ENCODE measurements at regions not wholly inside any gene's neighbourhood (a gene's known extent, or its start where the extent isn't known, plus 50 kb on each side); places are given as distances from the start of the nearest gene placed in this dataset.

GRCh38 chr6:24032896-24033688 is 92.9 kb upstream of the NRSN1 start:
- H3K36me3 ChIP-seq (ENCODE audit: control insufficient read depth in 2 of 2, extremely low read depth in 1 of 2, insufficient read depth in 2 of 2, low read length in 2 of 2), result no peaks in the 10 kb centered on the region
- no peak overlapping the region for H2AFZ ChIP-seq (ENCODE audit: low read depth, low read length)
- intact Hi-C loops (cut with micrococcal nuclease) (no loop called here), dilution Hi-C loops (cut with MboI; ENCODE audit: extremely low pct_ligation_motif_present, low sequenced_read_pairs) (no loop called here)
- CTCF ChIA-PET, result no interaction called here
- H3K4me2 ChIP-seq (ENCODE audit: insufficient read depth, low read length), result no peak overlapping the region
- no peak for TF ChIP-seq EZH2 (IDR thresholded peaks at IDR 0.05; ENCODE audit: borderline replicate concordance, low read depth, low read length, severe bottlenecking)
- no peak for TF ChIP-seq GATA2 (IDR thresholded peaks at IDR 0.05; ENCODE audit: insufficient read depth, insufficient read length, low read depth, low read length)
- TF ChIP-seq FOS (IDR thresholded peaks at IDR 0.05; ENCODE audit: borderline replicate concordance, insufficient read depth, low read length), result no peak
- TF ChIP-seq POLR2A (IDR thresholded peaks at IDR 0.05; ENCODE audit: low read depth, low read length), result no peak
- TF ChIP-seq, protein P1, sequence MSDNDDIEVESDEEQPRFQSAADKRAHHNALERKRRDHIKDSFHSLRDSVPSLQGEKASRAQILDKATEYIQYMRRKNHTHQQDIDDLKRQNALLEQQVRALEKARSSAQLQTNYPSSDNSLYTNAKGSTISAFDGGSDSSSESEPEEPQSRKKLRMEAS (IDR thresholded peaks at IDR 0.05; ENCODE audit: insufficient read depth, insufficient read length), result no peak
- H3K27ac ChIP-seq (ENCODE audit: insufficient read depth, low read depth, low read length), result no peak overlapping the region
- H3K9ac ChIP-seq (replicated peaks; ENCODE audit: extremely low read depth, insufficient read depth, low read length), result no peak overlapping the region
- no peaks in the 10 kb centered on the region for H3K27me3 ChIP-seq (ENCODE audit: control insufficient read depth in 2 of 2, insufficient read depth in 2 of 2, low read length in 2 of 2)
- no peak for FAIRE-seq
- H3K9me3 ChIP-seq (replicated peaks; ENCODE audit: control insufficient read depth, insufficient read depth, low read length), result peaks cover 6% of the 10 kb centered on the region
- no peaks in the 10 kb centered on the region for H3K9me1 ChIP-seq (replicated peaks; ENCODE audit: control insufficient read depth, extremely low read depth, insufficient read depth, low read length)
- POLR2A ChIA-PET, result no interaction called here
- no peaks in the 10 kb centered on the region for H3K79me2 ChIP-seq (ENCODE audit: control insufficient read depth, insufficient read depth, low read length)
- DNase-seq (ENCODE audit: low read depth, low spot score), result no peak
- H3K4me1 ChIP-seq (ENCODE audit: control insufficient read depth, extremely low read depth, insufficient read depth, low read length), result no peaks in the 10 kb centered on the region
- H4K20me1 ChIP-seq (replicated peaks; ENCODE audit: control insufficient read depth, extremely low read depth, insufficient read depth, low read length), result no peaks in the 10 kb centered on the region
- BruUV-seq (replicated peaks), result no TSS peak
- H3K4me3 ChIP-seq (replicated peaks in 1 of 3; ENCODE audit: insufficient read depth in 1 of 3, low read depth in 1 of 3, low read length in 3 of 3), result no peak overlapping the region

GRCh38 chr6:24043848-24044247 is 82.2 kb upstream of the NRSN1 start:
- no peak for TF ChIP-seq CTCF (IDR thresholded peaks at IDR 0.05; ENCODE audit: extremely low read depth in 1 of 2, insufficient read depth in 1 of 2, low read depth in 1 of 2, low read length in 2 of 2)
- TF ChIP-seq EZH2 (IDR thresholded peaks at IDR 0.05; ENCODE audit: borderline replicate concordance, low read depth, low read length, severe bottlenecking), result no peak
- TF ChIP-seq, protein P1 (IDR thresholded peaks at IDR 0.05; ENCODE audit: insufficient read depth, insufficient read length), result no peak
- no peak for TF ChIP-seq JUN (IDR thresholded peaks at IDR 0.05; ENCODE audit: borderline replicate concordance, insufficient read depth, insufficient read length, low read depth)
- no peak for TF ChIP-seq POLR2AphosphoS5 (IDR thresholded peaks at IDR 0.05; ENCODE audit: insufficient read depth, low read depth, low read length)
- no peak for TF ChIP-seq MYC (IDR thresholded peaks at IDR 0.05; ENCODE audit: low read depth, low read length)
- TF ChIP-seq GATA2 (IDR thresholded peaks at IDR 0.05; ENCODE audit: insufficient read depth, insufficient read length, low read depth, low read length), result no peak
- no peak for TF ChIP-seq FOS (IDR thresholded peaks at IDR 0.05; ENCODE audit: borderline replicate concordance, insufficient read depth, low read length)
- TF ChIP-seq POLR2A (IDR thresholded peaks at IDR 0.05; ENCODE audit: low read depth, low read length), result no peak
- Histone ChIP-seq H3K9ac (replicated peaks; ENCODE audit: extremely low read depth, insufficient read depth, low read length) (no peak overlapping the region), H3K36me3 (ENCODE audit: control insufficient read depth in 2 of 2, extremely low read depth in 1 of 2, insufficient read depth in 2 of 2, low read length in 2 of 2) (no peaks in the 10 kb centered on the region), H3K4me3 (replicated peaks in 1 of 3; ENCODE audit: insufficient read depth in 1 of 3, low read depth in 1 of 3, low read length in 3 of 3) (no peak overlapping the region), H3K79me2 (ENCODE audit: control insufficient read depth, insufficient read depth, low read length) (no peaks in the 10 kb centered on the region), H3K27ac (ENCODE audit: insufficient read depth, low read depth, low read length) (no peak overlapping the region), H3K9me1 (replicated peaks; ENCODE audit: control insufficient read depth, extremely low read depth, insufficient read depth, low read length) (no peaks in the 10 kb centered on the region), H3K4me2 (ENCODE audit: insufficient read depth, low read length) (no peak overlapping the region), H3K9me3 (replicated peaks; ENCODE audit: control insufficient read depth, insufficient read depth, low read length) (peaks cover 3% of the 10 kb centered on the region), H2AFZ (ENCODE audit: low read depth, low read length) (no peak overlapping the region), H3K4me1 (ENCODE audit: control insufficient read depth, extremely low read depth, insufficient read depth, low read length) (no peaks in the 10 kb centered on the region), H3K27me3 (ENCODE audit: control insufficient read depth in 2 of 2, insufficient read depth in 2 of 2, low read length in 2 of 2) (no peaks in the 10 kb centered on the region), H4K20me1 (replicated peaks; ENCODE audit: control insufficient read depth, extremely low read depth, insufficient read depth, low read length) (no peaks in the 10 kb centered on the region)
- ChIA-PET POLR2A (no interaction called here), CTCF (interaction anchor here (1.0 kb wide), 1 partner anchor 9 kb away, joined by 3 read pairs; no protein-coding TSS in a partner anchor)
- FAIRE-seq (no peak), DNase-seq (ENCODE audit: low read depth, low spot score) (no peak)
- intact Hi-C loops (cut with micrococcal nuclease), result no loop called here
- dilution Hi-C loops (cut with MboI; ENCODE audit: extremely low pct_ligation_motif_present, low sequenced_read_pairs), result no loop called here
- BruUV-seq (replicated peaks), result no TSS peak
